GM12874 (cell line): ENCODE measurements at regions not wholly inside any gene's neighbourhood (a gene's known extent, or its start where the extent isn't known, plus 50 kb on each side); places are given as distances from the start of the nearest gene placed in this dataset.

Experiments
- CTCF ChIP-seq: IDR thresholded peaks from 2 replicates; pipeline ENCODE4 v1.5.1; 2011; ENCODE audit warnings: low read depth, mild to moderate bottlenecking, control low read depth, low read length, moderate library complexity; ENCODE audit not compliant: insufficient read depth

GRCh38 chr4:56149591-56149990 lies 200.8 kb downstream of the CEP135 start:
- no peak for TF ChIP-seq CTCF

GRCh38 chr4:56148428-56148827 lies 199.7 kb downstream of the CEP135 start:
- no peak for TF ChIP-seq CTCF

- no peak for TF ChIP-seq CTCF
Measured at GRCh38 chr4:56147371-56147770, 198.6 kb downstream of the CEP135 start.

GRCh38 chr4:56146956-56147355 lies 198.2 kb downstream of the CEP135 start:
- TF ChIP-seq CTCF = no peak

- no peak for TF ChIP-seq CTCF
Measured at GRCh38 chr4:56142088-56142487, 193.3 kb downstream of the CEP135 start.

GRCh38 chr4:56139241-56139827 lies 190.6 kb downstream of the CEP135 start:
- TF ChIP-seq CTCF = no peak

GRCh38 chr4:56134266-56134665 lies 185.5 kb downstream of the CEP135 start:
- no peak for TF ChIP-seq CTCF
